Small intestine (tissue), 7 donors: ENCODE measurements at regions not wholly inside any gene's neighbourhood (a gene's known extent, or its start where the extent isn't known, plus 50 kb on each side); places are given as distances from the start of the nearest gene placed in this dataset.

Experiments used
- DNase-seq, 2 donors: peaks; one replicate each; pipeline versions ENCODE4 v3.0.0 to v3.0.0-alpha.2; 2013
- FAIRE-seq: peaks from 2 replicates; lab custom pipeline; 2012; peaks lifted over from hg19 to GRCh38; lab: Jason Lieb, UNC
- H3K27ac ChIP-seq, 3 donors: one replicate each; pipeline ENCODE4 v1.5.1; 2013; ENCODE audit warnings: low read length in 2 of 3, mild to moderate bottlenecking in 2 of 3, control low read depth in 1 of 3, inconsistent platforms in 1 of 3, low read depth in 1 of 3, moderate library complexity in 1 of 3
- H3K27me3 ChIP-seq, 3 donors: one replicate each; pipeline ENCODE4 v1.6.1; 2013; ENCODE audit warnings: low read length in 3 of 3, inconsistent platforms in 1 of 3; ENCODE audit not compliant: control insufficient read depth in 3 of 3, insufficient read depth in 3 of 3
- H3K36me3 ChIP-seq, 3 donors: one replicate each; pipeline ENCODE4 v1.6.1; 2013; ENCODE audit warnings: low read length in 3 of 3, inconsistent platforms in 1 of 3, low read depth in 1 of 3, mild to moderate bottlenecking in 1 of 3, moderate library complexity in 1 of 3; ENCODE audit not compliant: control insufficient read depth in 3 of 3, insufficient read depth in 2 of 3
- H3K4me1 ChIP-seq, 3 donors: one replicate each; pipeline ENCODE4 v1.6.1; 2013; ENCODE audit warnings: low read length in 2 of 3, inconsistent platforms in 1 of 3, low read depth in 1 of 3, mild to moderate bottlenecking in 1 of 3, moderate library complexity in 1 of 3; ENCODE audit not compliant: control insufficient read depth in 3 of 3, insufficient read depth in 2 of 3
- H3K4me3 ChIP-seq, 3 donors: one replicate each; pipeline ENCODE4 v1.5.1; 2013; ENCODE audit warnings: low read length in 3 of 3, control low read depth in 1 of 3, inconsistent platforms in 1 of 3, low read depth in 1 of 3, mild to moderate bottlenecking in 1 of 3, moderate library complexity in 1 of 3
- H3K9me3 ChIP-seq, 2 donors: one replicate each; pipeline ENCODE4 v1.6.1; 2013; ENCODE audit warnings: low read depth in 1 of 2, low read length in 1 of 2; ENCODE audit not compliant: control insufficient read depth in 2 of 2, insufficient read depth in 1 of 2
- WGBS, 3 donors: extraction: QIAGEN DNeasy Blood & Tissue Kit; methylation state at CpG; one replicate each; pipeline ENCODE4 v1.1.7; 2013; 5-methylcytosine and 5-hydroxymethylcytosine counted together
- donor health status: healthy with polysubstance abuse.
- donor health status: control.
- donor health status: control.
- donor health status: Bipolar disorder and iron deficiency.
- donor health status: healthy.

DNA sequence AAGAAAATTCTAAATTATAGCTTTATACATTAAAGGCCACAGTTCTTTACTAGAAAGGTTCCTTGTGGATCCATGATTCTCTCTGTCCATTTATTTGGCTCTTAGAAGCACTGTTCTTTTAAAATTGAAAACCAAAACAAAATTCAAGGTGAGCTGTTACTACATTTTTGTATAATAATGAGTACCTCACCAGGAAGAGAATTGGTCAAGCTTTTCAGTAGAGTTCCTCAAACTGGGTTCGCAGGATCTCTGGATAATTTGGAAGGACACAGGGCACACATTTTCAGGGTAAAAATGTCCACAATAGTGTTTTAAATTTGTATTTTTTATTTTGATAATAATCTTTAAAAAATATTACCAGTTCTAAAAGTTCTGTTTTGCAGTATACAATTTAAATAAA lies 93.0 kb downstream of the PPP1R3A start:
- H3K9me3 ChIP-seq: no peaks in the 10 kb centered on the region
- no peak for DNase-seq
- no peaks in the 10 kb centered on the region for H3K4me1 ChIP-seq
- H3K27me3 ChIP-seq: no peaks in the 10 kb centered on the region
- no peak overlapping the region for H3K27ac ChIP-seq
- 94 to 98% (median 95%) methylated on average over 1 of the region's 1 CpG for WGBS, 3 donors
- H3K4me3 ChIP-seq: no peak overlapping the region
- H3K36me3 ChIP-seq: no peaks in the 10 kb centered on the region
- no peak for FAIRE-seq

DNA sequence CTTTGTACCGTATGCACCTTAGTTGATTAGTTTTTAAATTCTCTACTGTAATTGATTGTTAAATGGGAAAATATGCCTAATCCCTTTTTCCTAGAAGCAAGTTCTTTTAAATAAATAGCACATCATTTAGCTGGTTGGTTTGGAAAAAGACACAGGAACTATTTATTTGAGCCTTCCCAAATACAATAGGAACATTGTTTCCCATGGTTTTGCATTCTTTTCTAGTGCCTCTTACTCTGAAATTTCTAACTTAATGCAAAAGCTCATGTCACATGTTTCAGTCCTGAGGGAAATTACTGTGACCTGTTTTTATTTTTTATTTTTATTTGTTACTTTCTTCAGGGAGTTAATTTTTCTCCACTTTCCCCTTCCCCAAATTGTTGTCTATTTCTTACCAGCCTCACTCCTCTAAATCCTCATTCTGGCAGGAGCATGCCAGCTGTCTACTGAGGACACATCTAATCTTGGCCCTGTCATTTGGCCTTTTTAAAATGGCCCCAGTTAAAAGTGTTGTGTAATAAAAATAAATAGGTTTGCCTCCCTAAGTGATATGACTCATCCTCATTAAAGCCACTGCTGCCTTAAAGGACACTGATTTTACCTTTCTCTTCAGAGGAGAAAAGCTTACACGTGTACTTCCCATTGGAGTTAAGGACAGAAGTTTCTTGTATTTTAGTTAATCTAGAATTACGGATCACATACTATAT lies 94.5 kb downstream of the PPP1R3A start:
- no peak for FAIRE-seq
- WGBS, 3 donors: 58 to 75% (median 69%) methylated on average over 3 of the region's 3 CpGs

DNA sequence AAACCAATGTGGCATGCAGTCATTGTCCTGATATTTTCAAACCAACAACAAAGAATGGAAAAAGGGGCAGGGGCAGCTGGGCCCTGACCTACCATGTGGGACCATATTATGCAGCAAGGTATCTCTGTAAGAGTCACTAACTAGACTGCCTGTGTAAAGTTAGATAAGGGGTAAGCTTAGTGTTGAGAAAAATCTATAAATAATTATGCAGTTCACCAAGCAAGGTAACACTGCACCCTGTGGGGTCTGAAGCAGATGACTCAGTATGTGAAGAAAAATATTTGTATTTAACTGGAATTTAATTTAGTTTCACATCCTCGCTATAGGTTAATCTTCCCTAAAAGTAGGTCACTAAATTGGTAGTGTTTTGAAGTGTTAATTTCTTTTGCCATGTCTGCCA lies 99.3 kb downstream of the PPP1R3A start:
- 64 to 76% (median 75%) methylated on average over 1 of the region's 1 CpG for WGBS, 3 donors
- Histone ChIP-seq H3K36me3 (no peaks in the 10 kb centered on the region), H3K4me3 (no peak overlapping the region), H3K9me3 (no peaks in the 10 kb centered on the region), H3K27me3 (no peaks in the 10 kb centered on the region), H3K27ac (no peak overlapping the region), H3K4me1 (no peaks in the 10 kb centered on the region)
- FAIRE-seq (no peak), DNase-seq (no peak)

More for the DNA sequence above, 94.5 kb downstream of the PPP1R3A start:
- no peak overlapping the region for H3K27ac ChIP-seq
- H3K4me1 ChIP-seq: no peaks in the 10 kb centered on the region
- DNase-seq: no peak
- H3K9me3 ChIP-seq: no peaks in the 10 kb centered on the region
- no peaks in the 10 kb centered on the region for H3K27me3 ChIP-seq
- H3K4me3 ChIP-seq: no peak overlapping the region
- H3K36me3 ChIP-seq: no peaks in the 10 kb centered on the region

DNA sequence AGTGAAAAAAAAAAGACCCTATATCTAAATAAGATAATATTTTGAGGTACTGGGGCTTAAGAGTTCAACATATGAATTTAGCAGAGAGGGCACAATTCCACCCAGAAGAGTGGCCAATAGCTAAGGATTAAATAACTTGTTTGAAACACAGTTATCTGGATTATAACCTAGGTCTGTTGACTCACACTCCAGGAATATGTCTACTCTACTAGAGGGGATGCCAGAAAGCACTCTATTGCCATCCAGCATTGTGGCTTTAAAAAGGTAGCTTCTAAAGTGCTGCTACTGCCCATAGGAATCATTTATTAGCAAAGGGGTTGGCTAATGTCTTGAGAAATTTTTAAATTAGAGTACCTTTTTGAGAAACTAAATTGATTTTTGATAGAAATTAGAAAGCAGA lies 102.2 kb downstream of the PPP1R3A start:
- DNase-seq: no peak
- no peak overlapping the region for H3K4me3 ChIP-seq
- H3K27ac ChIP-seq: no peak overlapping the region

DNA sequence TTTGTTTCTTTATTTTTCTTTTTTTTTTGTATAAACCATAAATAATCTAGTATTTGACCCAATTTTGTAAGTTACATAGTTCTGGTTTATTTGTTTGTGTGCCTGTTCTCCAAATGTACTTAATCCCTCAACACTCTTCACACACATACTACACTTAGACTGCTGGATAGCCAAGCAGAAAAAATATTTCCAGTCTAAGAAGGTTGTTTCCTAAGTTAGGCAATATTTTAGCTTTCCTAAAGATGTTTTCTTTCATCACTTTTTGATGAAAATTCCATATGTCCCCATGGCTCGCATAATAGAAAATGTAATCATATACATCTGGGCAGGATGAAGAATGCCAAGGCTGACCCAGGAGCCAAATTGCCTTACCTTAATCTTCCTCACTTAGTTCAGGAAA lies 105.3 kb downstream of the PPP1R3A start:
- Histone ChIP-seq H3K27me3 (no peaks in the 10 kb centered on the region), H3K27ac (no peak overlapping the region), H3K4me3 (no peak overlapping the region), H3K9me3 (no peaks in the 10 kb centered on the region), H3K4me1 (no peaks in the 10 kb centered on the region), H3K36me3 (no peaks in the 10 kb centered on the region)
- WGBS, 3 donors: 6 to 82% (median 11%) methylated on average over 1 of the region's 1 CpG
- DNase-seq (no peak), FAIRE-seq (no peak)

More for the DNA sequence above, 102.2 kb downstream of the PPP1R3A start:
- H3K27me3 ChIP-seq: no peaks in the 10 kb centered on the region
- H3K36me3 ChIP-seq: no peaks in the 10 kb centered on the region
- no peak for FAIRE-seq
- no peaks in the 10 kb centered on the region for H3K4me1 ChIP-seq
- H3K9me3 ChIP-seq: no peaks in the 10 kb centered on the region

DNA sequence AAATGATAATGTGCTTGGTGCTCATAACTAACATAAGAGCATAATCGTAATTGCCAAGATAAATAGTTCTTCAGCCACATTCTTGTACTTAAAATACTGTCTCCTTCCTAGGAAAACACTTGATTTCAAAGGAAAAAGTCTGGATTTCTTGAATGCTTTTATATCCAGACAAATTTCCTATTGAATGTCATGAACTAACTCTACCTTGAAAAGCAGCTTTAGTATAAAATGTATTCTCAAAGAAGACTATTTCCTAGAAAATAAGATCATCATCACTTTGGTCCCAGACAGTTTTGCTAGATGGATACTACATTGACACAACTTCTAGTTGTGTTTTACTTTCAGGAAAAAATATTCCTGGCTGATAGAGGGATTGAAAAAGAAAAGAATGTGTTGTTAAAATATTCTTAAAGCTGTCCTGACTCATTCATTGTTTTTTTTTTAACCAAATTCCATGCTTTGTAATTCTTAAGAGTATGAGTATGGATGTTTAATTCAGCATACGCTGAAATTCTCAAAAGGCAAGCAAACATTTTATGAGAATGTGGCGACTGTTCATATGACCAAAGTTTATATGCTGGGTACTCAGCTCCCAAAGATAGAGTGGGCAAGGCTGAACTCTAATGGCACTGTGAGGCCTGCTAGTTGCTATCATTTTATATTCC lies 106.1 kb downstream of the PPP1R3A start:
- FAIRE-seq: no peak
- DNase-seq: no peak
- Histone ChIP-seq H3K27me3 (no peaks in the 10 kb centered on the region), H3K4me1 (no peaks in the 10 kb centered on the region), H3K36me3 (no peaks in the 10 kb centered on the region), H3K27ac (no peak overlapping the region), H3K9me3 (no peaks in the 10 kb centered on the region), H3K4me3 (no peak overlapping the region)
- WGBS, 3 donors: 67 to 88% (median 83%) methylated on average over 3 of the region's 3 CpGs

DNA sequence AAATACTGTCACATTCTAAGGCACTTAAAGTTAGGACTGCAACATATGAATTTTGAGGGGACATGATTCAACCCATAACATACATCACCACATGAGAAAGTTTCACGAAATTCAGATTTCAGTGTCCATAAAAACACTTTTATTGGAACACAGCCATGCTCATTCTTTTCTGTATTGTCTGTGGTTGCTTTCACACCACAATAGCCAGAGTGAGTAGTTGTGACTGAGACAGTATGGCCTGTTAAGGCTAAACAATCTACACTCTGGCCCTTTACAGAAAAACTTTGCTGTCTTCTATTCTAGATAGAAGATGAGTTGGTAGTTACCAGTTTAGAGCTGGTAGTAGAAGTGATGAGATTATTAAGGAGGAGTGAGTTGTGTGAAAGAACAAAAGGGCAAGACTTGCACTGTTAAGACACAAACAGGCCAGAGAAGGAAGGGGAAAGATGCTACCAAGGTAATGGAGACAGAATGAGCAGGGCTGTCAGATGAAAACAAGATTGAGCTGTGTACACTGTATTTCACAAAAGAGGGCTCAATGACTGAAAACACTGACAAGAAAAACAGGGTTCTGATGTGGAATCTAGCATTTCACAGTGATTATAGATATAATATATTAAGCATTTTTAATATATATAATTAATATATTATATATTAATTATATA lies 108.6 kb downstream of the PPP1R3A start:
- Histone ChIP-seq H3K36me3 (no peaks in the 10 kb centered on the region), H3K4me1 (no peaks in the 10 kb centered on the region), H3K9me3 (no peaks in the 10 kb centered on the region), H3K4me3 (no peak overlapping the region), H3K27me3 (no peaks in the 10 kb centered on the region), H3K27ac (no peak overlapping the region)
- 76 to 95% (median 79%) methylated on average over 1 of the region's 1 CpG for WGBS, 3 donors
- FAIRE-seq (no peak), DNase-seq (no peak)

DNA sequence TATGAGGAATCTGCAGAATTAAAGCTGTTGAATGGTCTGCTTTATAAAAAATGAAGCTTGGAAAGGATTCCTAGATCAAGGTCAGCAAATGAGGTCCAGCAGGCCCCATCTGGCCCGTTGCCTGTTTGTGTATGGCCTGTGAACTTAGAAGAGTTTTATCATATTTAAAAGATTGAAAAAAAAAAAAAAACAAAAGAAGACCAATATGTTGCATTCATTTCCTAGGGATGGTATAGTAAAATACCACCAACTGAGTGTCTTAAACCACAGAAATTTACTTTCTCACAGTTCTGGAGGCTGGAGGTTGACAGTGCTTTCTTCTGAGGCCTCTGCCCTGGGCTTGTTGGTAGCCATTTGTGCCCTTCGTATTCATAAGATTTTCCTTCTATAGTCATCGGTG lies 109.2 kb downstream of the PPP1R3A start:
- FAIRE-seq: no peak
- Histone ChIP-seq H3K36me3 (no peaks in the 10 kb centered on the region), H3K4me1 (no peaks in the 10 kb centered on the region), H3K9me3 (no peaks in the 10 kb centered on the region), H3K4me3 (no peak overlapping the region), H3K27ac (no peak overlapping the region), H3K27me3 (no peaks in the 10 kb centered on the region)
- 74 to 91% (median 77%) methylated on average over 3 of the region's 3 CpGs for WGBS, 3 donors
- DNase-seq: no peak
